ENCODE measurements at regions not wholly inside any gene's neighbourhood (a gene's known extent, or its start where the extent isn't known, plus 50 kb on each side); places are given as distances from the start of the nearest gene placed in this dataset.
"Not testable (repeated sequence)": the region's sequence is repeated elsewhere in the genome, so short reads cannot be mapped to it uniquely, and the experiment has no call there.

DNA sequence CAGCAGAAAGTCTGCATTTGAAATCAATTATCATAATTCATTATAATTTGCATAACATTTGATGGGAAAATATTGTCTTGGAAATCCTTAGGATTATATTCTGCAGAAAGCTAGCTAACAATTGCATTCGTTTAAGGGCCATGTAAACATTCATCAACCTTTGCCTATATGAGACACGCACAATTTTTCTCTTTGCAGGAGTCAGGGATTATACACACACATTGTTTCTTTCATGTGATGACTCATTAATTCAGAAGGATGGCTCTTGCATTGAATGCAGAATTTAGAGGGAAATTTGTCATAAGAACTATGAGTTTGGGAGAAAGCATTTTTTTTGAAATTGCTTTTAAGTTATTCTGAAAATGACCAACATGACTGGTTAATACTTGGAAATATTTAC is 844.7 kb downstream of the DIPK2A start:
- no peak for DNase-seq (ENCODE audit: low spot score)
- intact Hi-C loops (cut with DNase I): no loop called here

DNA sequence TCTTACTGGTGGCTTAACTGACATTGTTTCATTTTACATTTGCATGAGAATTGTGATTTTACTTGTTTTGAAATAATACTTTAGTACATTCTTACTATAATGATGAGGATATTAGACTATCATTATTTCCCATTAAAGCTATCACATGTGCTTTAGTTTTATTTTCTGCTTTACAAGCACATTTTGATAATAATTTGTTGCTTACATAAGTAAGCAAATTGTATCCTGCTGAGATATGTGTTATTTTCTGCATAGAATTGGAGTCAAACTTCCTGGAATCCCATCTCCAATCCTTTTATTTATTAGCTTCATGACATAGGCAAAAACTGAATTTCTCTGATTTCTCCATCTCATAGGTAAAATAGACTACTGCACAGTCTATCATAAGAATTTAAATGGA is 847.4 kb downstream of the DIPK2A start:
- no peak for DNase-seq (ENCODE audit: low spot score)
- intact Hi-C loops (cut with DNase I): no loop called here

DNA sequence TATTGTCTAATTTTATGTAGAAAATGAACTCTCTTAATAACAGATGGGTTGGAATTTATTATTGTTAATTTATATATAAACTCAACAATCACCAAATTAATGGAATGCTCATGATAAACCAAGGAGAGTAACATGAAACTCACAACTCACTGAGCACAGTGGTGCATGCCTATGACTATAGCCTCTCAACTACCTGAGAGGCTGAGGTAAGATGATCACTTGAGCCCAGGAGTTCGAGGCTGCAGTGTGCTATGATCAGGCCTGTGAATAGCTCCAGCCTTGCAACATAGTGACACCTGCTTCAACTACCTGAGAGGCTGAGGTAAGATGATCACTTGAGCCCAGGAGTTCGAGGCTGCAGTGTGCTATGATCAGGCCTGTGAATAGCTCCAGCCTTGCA is 848.6 kb downstream of the DIPK2A start:
- intact Hi-C loops (cut with DNase I); DNase-seq (ENCODE audit: low spot score): not testable (repeated sequence)

DNA sequence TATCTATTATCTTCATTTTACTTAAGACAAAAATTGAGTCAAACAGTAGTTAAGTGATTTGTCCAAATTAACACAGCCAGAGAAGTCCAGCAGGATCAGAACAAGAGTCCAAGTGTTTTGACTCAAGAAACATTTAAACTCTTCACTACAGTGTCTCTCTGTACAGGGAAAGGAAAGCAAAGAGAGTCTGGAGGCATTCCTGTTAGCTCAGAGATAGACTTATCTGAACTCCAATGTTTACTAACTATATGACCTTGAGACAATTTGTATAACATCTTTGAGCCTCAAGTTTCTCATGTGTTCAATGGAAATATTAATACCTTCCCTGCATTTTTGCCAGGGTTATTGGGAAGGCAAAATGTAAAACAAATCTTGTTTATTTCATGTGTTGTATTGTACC is 849.1 kb downstream of the DIPK2A start:
- no peak for DNase-seq (ENCODE audit: low spot score)
- intact Hi-C loops (cut with DNase I): no loop called here

DNA sequence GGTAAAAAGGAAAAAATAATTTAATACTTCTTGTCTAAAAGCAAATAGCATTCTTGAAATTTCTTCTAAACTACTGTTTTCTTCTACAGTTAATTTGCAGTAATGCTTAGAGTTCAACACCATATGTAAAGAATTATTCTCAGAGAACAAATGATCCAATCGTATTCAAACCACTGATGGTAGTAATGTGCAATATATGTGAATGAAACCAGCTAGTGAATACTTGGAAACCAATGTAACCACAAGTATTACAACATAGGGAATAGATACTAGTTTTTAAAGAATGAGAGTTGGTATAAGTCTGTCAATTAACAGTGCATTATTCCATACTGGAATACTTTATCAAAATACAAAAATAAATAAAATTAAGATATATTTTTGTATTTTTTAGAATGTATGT is 850.0 kb downstream of the DIPK2A start:
- intact Hi-C loops (cut with DNase I): no loop called here
- DNase-seq (ENCODE audit: low spot score): no peak

DNA sequence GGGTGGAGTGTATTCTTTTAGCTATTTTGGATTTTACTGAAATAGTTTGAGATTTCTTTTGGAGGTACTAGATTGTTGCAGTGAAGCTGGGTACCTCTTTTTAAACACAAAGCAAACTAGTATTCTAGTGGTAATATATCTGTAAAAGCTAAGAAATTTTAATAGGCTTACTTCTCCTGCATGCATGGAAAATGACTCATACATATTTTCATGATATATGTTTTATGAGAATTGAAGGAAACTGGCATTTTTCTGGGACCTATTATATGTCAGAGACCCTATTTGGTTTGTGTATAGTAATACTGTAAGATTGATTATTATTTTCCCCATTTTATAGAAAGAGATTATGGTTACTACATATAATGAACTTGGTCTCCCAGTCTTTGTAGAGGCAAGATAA is 851.0 kb downstream of the DIPK2A start:
- intact Hi-C loops (cut with DNase I): no loop called here
- no peak for DNase-seq (ENCODE audit: low spot score)

DNA sequence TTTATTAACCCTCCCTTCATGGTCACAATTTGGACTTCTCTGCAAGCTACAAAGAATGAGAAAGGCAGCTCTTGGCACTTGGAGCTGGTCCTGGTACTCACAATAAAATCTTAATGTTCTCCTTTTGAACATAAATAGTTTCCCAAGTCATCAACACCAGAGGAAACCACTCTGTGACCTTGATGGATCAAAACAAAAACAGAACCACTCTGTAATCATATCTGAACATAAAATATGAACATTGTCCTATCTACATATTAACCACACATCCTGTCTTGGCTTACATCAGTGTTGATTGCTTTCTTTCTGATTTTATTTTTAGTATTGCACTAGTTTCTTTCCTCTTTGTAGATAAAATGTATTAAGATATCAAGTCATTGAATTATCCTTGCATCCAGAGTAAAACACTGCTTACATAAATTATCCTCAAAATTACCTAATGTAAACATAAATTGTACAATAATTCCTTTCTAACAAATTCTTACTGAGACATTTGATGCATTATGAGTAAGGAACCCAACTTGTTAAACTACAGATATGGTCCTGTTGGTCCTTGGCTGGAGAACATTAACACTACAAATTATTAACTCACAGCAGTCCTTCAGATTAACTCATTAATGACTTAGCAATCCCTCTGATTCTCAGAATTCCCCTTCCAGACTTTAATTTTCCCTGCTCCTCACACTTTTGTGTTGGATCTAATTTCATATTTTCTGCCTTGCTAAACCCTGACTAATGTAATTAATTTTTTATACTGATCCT is 860.5 kb downstream of the DIPK2A start:
- DNase-seq (ENCODE audit: low spot score): no peak
- intact Hi-C loops (cut with DNase I): no loop called here

DNA sequence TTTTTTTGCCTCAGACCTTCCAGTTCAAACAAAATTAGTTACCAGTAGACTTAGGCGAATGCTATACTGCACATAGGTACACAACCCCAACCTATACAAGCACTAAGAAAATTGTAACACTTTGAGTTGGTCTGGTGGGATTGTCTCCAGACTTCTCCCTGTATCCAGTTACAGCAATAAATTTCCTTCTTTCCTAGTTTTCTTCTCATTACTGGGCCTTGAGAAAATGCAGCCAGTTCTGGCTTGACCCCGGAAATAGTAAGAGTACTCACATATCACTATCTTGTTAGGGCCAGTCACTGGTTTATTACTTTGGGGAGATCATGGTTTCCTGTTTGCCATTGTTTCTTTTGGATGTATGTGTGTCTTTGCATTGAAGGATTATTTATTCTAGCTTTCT is 868.4 kb downstream of the DIPK2A start:
- DNase-seq (ENCODE audit: low spot score): no peak

DNA sequence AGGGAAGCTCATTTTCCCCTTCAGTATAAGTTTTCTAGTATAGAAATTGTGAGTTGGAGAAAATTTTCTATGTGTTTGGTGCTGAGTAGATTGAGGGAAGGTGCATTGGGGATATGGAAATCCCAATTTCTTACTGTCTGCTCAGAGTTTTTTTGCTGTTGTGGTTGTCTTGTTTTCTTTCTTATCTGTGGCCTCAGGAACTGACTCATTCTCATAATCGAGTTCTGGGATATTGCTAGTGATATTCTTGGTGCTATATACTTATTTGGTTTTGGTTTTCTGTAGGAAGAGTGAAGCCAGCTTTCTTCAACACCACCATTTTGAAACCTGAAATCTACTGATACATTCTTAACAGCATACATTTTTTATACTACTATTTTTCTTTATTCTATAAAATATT is 869.2 kb downstream of the DIPK2A start:
- no peak for DNase-seq (ENCODE audit: low spot score)
- intact Hi-C loops (cut with DNase I): no loop called here

More for the DNA sequence above, 868.4 kb downstream of the DIPK2A start:
- intact Hi-C loops (cut with DNase I): no loop called here

DNA sequence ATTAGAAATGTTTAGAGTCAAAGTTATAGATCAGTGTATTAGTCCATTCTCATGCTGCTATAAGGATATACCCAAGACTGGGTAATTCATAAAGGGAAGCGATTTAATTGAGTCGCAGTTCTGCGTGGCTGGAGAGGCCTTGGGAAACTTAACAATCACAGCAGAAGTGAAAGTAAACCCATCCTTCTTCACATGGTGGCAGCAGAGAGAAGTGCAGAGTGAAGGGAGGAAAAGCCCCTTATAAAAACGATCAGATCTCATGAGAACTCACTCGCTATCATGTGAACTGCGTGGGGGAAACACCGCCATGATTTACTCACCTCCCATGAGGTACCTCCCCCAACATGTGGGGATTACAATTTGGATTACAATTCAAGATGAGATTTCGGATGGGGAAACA is 871.5 kb downstream of the DIPK2A start:
- intact Hi-C loops (cut with DNase I): no loop called here
- no peak for DNase-seq (ENCODE audit: low spot score)

DNA sequence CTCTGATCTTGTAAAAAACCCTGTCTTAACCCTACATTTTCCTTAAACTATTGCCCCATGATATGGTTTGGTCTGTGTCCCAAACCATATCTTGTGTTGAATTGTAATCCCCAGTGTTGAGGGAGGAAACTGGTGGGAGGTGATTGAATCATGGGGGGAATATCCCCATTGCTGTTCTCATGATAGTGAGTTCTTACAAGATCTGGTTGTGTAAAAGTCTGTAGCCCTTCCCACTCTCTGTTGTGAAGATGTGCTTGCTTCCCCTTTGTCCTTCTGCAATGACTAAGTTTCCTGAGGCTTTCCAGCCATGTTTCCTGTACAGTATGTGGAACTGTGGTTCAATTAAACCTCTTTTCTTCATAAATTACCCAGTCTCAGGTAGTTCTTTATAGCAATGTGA is 881.4 kb downstream of the DIPK2A start:
- intact Hi-C loops (cut with DNase I): no loop called here
- no peak for DNase-seq (ENCODE audit: low spot score)

DNA sequence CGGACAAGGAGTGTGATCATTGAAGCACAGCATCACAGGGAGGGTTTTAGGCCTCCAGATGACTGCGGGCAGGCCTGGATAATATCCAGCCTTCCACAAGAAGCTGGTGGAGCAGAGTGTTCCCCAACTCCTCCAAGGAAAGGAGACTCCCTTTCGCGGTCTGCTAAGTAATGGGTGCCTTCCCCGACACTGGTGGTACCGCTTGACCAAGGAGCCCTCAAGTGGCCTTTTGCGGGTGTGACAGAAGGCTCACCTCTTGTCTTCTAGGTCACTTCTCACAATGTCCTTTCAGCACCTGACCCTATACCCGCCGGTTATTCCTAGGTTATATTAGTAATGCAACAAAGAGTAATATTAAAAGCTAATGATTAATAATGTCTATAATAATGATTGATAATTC is 882.4 kb downstream of the DIPK2A start:
- intact Hi-C loops (cut with DNase I): not testable (repeated sequence)

DNA sequence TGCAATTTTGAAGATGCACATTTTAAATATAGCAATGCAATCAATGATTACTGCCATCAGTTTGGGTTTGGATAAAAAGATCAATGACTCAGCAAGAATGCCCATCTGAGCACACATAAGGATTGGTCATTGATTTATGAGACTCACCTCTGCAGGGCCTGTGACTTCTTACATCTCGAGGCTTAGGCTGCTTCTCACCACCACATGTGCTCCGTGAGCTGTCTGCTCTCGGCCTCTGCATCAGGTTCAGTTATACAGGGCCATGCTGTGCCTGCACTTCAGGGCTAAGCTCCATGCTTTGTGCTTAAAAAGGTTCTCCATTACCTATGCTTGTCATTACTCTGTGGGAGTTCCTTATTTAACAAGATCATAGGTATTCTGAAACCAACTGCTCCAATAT is 887.5 kb downstream of the DIPK2A start:
- intact Hi-C loops (cut with DNase I): no loop called here
- DNase-seq (ENCODE audit: low spot score): no peak

More for the DNA sequence above, 882.4 kb downstream of the DIPK2A start:
- not testable (repeated sequence) for DNase-seq (ENCODE audit: low spot score)

DNA sequence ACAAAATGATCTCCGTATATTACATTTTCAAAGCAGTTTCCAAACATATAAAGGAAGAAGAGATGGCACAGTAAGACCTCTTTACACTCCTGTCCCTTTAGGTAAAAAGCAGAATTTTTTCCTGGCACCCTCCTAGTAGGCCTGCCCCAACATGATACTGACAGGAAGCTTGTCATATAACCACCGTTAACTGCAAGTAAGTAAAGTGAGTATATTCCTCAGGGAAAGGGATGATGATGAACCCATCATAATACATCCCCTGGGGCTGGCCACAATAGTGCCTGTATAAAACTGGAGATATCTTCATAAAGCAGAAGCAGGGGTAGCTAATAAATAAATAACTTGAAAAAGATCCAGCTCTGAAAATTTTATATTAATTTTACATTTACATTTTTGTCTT is 893.0 kb downstream of the DIPK2A start:
- intact Hi-C loops (cut with DNase I): no loop called here

DNA sequence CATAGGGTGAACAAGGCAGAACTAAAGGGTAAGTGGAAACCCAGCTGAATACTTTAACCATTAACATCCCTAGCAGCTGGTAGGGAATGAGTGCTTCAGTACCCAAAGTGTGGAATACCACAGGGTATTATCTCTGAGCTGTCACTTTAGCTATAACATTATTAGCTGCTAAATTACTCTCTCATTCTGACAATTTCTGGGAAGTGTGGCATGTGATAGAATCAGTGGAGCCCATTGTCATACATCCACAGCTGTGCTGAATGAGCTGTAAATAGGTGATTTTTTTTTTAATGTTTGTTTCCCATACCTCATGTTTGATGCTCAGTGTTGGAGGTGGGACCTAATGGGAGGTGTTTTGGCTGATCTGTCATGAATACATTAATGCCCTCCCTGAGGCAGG is 894.3 kb downstream of the DIPK2A start:
- intact Hi-C loops (cut with DNase I): no loop called here
- DNase-seq (ENCODE audit: low spot score): no peak

More for the DNA sequence above, 893.0 kb downstream of the DIPK2A start:
- no peak for DNase-seq (ENCODE audit: low spot score)

DNA sequence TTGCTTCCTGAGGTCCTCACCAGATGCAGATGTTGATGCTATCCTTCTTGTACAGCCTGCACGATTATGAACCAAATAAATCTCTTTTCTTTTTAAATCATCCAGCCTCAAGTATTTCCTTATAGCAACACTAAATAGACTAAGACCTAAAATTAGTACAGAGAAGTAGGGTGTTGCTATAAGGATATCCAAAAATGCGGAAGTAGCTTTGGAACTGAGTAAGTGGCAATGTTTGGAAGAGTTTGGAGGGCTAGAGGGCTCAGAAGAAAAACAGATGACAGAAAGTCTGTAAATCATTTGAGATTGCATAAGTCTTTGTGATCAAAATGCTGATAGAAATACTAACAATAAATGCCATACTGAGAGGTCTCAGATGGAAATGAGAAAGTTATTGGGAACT is 894.9 kb downstream of the DIPK2A start:
- no peak for DNase-seq (ENCODE audit: low spot score)
- intact Hi-C loops (cut with DNase I): no loop called here

DNA sequence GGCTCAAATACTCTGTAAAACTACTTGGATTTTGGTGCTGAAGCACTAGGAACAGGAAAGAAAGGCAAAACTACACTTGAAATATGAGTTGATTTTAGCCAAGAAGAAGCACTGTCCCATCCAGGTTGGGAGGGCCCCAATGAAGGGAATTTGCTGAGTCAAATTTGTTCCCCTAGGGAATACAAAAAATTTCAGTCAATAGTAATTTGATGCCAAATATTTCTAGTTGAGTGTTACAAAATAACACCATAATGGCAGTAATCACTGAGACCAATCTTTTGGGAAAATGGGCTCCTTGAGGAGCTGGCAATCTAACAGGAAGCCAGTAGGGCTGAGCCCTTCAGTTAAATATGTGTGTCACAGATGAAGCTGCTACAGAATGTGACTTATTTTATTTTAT is 896.9 kb downstream of the DIPK2A start:
- no peak for DNase-seq (ENCODE audit: low spot score)

DNA sequence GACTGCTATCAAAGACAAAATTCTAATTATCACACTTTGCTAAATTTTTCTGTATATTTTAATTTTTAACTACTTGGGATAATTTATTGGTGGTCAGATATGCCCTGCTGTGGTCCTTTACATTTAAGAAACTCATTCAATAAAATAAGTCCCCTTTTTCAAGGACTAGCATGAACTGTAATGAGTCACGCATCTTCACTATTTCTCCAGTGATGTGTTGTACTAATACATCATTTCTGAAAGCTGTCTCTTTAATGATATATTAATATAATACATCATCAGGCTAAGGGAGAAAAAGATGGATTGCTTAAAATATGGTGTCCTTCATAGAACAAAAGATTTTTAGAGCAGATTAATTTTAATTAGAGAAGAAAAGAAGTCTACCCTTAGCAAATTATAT is 901.4 kb downstream of the DIPK2A start:
- intact Hi-C loops (cut with DNase I): no loop called here

More for the DNA sequence above, 896.9 kb downstream of the DIPK2A start:
- intact Hi-C loops (cut with DNase I): no loop called here

DNA sequence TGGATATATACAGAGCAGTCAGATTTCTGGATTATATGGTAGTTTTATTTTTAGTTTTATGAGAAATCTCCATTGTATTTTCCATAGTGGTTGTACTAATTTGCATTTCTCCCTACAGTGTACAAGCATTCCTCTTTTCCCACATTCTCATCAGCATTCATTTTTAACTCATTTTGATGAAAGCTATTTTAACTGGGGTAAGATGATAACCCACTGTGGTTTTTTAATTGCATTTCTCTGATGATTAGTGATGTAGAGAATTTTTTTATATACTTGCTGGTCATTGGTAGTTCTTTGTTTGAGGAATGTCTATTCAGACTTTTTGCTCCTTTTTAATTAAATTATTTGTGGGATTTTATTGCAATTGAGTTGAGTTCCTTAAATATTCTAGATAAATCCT is 903.6 kb downstream of the DIPK2A start:
- DNase-seq (ENCODE audit: low spot score): no peak
- intact Hi-C loops (cut with DNase I): no loop called here

More for the DNA sequence above, 901.4 kb downstream of the DIPK2A start:
- no peak for DNase-seq (ENCODE audit: low spot score)

DNA sequence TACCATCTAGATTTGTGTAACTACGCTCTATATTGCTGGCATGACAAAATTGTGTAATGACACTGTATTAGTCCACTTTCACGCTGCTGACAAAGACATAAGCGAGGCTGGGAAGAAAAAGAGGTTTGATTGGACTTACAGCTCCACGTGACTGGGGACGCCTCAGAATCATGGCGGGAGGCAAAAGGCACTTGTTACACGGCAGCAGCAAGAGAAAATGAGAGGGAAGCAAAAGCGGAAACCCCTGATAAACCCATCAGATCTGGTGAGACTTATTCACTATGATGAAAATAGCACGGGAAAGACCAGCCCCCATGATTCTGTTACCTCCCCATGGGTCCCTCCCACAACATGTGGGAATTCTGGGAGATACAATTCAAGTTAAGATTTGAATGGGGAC is 905.7 kb downstream of the DIPK2A start:
- DNase-seq (ENCODE audit: low spot score): no peak
- intact Hi-C loops (cut with DNase I): no loop called here

DNA sequence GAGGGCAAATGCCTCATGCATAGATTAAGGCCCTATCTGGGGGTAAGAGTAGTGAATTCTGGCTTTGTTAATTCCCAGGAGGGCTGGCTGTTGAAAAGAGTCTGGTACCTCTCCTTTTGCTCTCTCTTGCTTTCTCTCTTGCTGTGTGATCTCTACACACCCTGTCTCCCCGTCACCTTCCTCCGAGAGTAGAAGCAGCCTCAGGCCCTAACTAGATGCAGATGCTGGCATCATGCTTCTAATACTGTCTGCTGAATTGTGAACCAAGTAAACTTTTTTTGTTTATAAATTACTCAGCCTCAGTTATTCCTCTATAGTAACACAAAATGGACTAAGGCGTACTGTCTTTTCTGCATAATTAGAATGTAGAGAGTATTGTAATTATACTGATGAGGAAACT is 908.1 kb downstream of the DIPK2A start:
- intact Hi-C loops (cut with DNase I): no loop called here

DNA sequence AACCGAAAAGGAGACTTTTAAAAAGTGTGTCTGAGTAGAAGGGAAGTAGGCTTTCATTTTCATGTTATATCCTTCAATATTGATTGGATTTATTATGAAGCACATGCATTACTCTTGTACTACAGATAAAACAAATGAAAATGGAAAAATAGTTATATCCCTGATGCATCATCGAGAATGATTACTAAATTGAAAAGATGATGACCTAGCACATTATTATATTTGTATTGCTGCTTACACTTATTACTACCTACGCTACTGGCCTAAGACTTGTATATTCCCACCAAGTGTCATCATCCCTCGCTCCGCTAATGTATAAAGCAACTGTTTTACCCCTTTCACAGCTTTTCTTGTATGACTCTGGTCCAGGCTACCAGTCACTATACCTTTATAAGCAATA is 922.4 kb downstream of the DIPK2A start:
- intact Hi-C loops (cut with DNase I): no loop called here

More for the DNA sequence above, 908.1 kb downstream of the DIPK2A start:
- DNase-seq (ENCODE audit: low spot score): no peak

More for the DNA sequence above, 922.4 kb downstream of the DIPK2A start:
- DNase-seq (ENCODE audit: low spot score): no peak

Data from cardiac septum (tissue), 1 donor.